Urinary bladder (tissue), 3 donors: ENCODE measurements at regions not wholly inside any gene's neighbourhood (a gene's known extent, or its start where the extent isn't known, plus 50 kb on each side); places are given as distances from the start of the nearest gene placed in this dataset.
"Not testable (repeated sequence)": the region's sequence is repeated elsewhere in the genome, so short reads cannot be mapped to it uniquely, and the experiment has no call there.

Source experiments
- DNase-seq: peaks from one replicate; pipeline ENCODE4 v3.0.0-alpha.2; 2015; ENCODE audit errors: extremely low spot score
- H3K27ac ChIP-seq: one replicate; pipeline ENCODE4 v1.5.1; 2013; ENCODE audit warnings: low read depth, mild to moderate bottlenecking, moderate library complexity
- H3K36me3 ChIP-seq: one replicate; pipeline ENCODE4 v1.6.1; 2013; ENCODE audit warnings: mild to moderate bottlenecking, moderate library complexity; ENCODE audit not compliant: insufficient read depth
- H3K4me1 ChIP-seq: one replicate; pipeline ENCODE4 v1.6.1; 2013; ENCODE audit warnings: mild to moderate bottlenecking, moderate library complexity; ENCODE audit not compliant: insufficient read depth
- H3K4me3 ChIP-seq: one replicate; pipeline ENCODE4 v1.5.1; 2013; ENCODE audit warnings: low read depth, low read length
- WGBS: extraction: QIAGEN DNeasy Blood & Tissue Kit; methylation state at CpG from one replicate; pipeline ENCODE4 v1.1.7; 2013; 5-methylcytosine and 5-hydroxymethylcytosine counted together
- donor health status: healthy with polysubstance abuse.
- donor health status: healthy.

DNA sequence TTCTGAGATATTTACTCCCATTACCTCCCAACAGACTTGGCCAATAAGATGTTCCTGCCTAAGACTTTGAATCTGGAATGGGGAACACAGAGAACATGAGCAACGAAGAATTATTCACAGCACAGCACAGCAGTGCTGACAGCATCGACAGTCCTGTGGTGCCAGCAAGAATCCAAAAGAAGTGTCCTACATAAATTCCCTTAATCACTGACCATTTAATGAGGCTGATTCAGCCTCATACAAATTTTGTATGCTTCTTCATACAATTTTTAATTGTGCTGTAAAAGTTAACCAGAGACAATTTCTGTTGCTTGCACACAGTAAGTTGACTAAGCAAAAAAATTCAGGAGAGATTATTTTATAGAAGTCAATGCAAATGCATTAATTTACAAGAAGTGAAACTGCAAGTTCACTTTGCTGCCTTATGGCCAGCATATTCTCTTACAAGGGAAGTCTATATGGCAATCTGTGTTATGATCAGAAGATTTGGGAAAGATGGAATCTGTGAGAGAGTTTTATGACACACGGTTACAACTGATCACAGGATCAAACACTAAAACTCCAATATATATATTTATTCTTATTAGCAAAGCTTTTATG, 855.9 kb downstream of the LTN1 start:
- H3K4me1 ChIP-seq: no peaks in the 10 kb centered on the region
- no peaks in the 10 kb centered on the region for H3K36me3 ChIP-seq
- H3K4me3 ChIP-seq: no peak overlapping the region
- H3K27ac ChIP-seq: no peak overlapping the region
- WGBS: 62% methylated on average over 3 of the region's 3 CpGs
- DNase-seq: no peak

DNA sequence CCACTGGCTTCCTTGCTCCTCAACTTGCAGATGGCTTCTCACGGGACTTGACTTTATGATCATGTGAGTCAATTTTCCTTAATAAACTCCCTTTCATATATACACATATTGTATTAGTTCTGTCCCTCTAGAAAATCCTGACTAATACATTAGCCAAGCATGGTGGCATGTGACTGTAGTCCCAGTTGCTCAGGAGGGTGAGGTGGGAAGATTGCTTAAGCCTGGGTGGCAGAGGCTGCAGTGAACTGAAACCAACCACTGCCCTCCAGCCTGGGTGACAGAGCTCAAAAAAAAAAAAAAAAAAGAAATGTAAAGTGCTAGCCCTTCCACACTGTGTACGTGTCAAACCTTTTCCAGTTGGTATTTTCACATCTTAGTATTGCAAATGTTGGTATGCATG, 857.0 kb downstream of the LTN1 start:
- H3K4me1 ChIP-seq: no peaks in the 10 kb centered on the region
- H3K27ac ChIP-seq: no peak overlapping the region
- no peak for DNase-seq
- 91% methylated on average over 2 of the region's 2 CpGs for WGBS
- H3K4me3 ChIP-seq: no peak overlapping the region
- H3K36me3 ChIP-seq: no peaks in the 10 kb centered on the region

DNA sequence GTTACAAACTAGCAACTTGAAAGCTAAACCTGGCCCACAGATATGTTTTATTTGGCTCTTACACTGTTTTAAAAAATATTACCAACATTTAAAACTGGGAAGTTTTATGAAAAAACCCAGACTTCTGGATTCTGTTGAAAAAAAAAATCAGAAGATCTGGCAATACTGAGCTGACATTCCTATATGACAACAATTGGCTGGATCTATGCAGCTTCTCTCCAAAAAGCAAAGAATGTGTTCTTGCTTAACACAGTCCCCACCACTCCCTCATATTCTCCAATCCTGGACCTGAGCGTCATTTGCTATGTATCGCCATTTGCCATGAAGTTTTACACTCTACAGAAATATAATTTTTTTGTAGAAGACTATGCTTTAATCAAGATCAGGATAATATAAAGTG, 859.6 kb downstream of the LTN1 start:
- no peak overlapping the region for H3K4me3 ChIP-seq
- WGBS: 86% methylated on average over 2 of the region's 2 CpGs
- H3K27ac ChIP-seq: no peak overlapping the region
- DNase-seq: no peak
- no peaks in the 10 kb centered on the region for H3K4me1 ChIP-seq
- no peaks in the 10 kb centered on the region for H3K36me3 ChIP-seq

DNA sequence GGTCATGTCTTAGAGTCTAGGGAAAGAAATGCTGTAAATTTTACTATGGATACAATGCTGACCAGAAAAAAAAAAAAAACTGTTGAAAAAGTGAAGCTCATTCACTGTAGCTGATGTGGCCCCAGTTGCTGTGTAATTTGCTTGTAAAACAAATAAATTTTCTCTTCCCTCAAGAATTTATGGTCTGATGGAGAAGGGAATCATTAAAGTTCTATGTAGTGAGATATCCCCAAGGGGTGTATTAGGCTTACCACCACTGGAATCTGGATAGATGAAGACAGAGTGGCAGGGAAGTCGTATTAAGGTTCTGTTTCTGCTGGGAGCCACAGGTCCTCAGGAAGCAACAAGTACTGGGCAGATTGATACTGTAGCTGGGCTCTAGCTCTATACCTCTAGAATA, 860.0 kb downstream of the LTN1 start:
- WGBS: 85% methylated on average over 1 of the region's 1 CpG
- Histone ChIP-seq H3K4me3 (no peak overlapping the region), H3K27ac (no peak overlapping the region), H3K36me3 (no peaks in the 10 kb centered on the region), H3K4me1 (no peaks in the 10 kb centered on the region)
- DNase-seq: no peak

DNA sequence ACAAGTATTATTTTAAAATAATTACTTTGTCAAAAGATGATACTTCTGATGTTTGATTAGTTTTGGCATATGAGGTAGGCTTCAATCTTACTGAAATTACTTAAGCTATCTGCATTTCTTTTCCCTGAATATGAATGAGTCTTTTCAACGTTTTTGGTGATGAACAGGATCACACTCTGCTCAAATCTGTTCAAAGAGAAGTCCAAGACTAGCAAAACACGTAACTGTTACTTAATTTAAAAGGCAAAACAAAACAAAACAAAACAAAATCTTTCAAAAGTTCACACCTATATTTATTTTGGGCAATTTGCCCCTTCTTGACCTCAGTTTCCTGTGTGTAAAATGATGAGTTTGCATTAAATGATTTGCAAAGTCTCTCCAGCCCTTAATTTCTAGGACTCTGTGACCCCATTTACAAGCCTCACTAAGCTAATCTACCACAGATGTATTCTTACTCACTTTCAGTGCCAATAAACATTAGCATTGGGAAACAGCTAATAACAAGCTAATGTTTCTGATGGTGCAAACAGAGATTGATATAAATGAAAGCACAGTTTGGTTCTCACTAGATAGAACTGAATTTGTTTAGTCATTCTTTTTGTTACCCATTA, 865.4 kb downstream of the LTN1 start:
- Histone ChIP-seq H3K36me3 (no peaks in the 10 kb centered on the region), H3K4me3 (no peak overlapping the region), H3K27ac (no peak overlapping the region), H3K4me1 (no peaks in the 10 kb centered on the region)
- 54% methylated on average over 2 of the region's 2 CpGs for WGBS
- DNase-seq: no peak

DNA sequence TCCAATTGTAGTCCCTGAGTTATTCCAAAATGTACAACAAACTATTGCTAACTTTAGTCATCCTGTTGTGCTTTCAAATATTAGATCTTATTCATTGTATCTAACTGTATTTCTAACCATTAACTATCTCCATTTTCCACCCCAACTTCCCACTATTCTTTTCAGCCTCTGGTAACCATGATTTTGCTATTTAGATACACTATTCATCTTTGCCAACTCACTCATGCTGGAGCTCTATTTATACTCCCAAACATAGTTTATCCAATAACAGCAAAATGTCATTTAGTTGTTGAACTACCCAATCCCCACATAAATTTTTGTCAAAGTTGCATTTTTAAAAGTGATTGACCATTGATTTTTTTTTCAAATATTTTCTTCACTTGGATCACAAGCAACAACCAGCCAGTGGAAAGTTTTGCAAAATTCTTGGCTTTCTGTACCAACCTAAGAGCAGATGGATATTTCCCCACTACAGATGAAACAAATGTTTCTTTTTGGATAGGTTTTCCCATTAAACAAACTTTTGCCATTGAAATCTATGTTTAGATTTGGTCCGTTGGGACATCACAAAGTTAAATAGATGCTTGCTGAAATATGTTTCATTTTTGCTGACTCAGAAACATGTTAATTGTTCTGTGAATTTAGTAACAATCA, 866.0 kb downstream of the LTN1 start:
- DNase-seq: no peak
- Histone ChIP-seq H3K27ac (no peak overlapping the region), H3K36me3 (no peaks in the 10 kb centered on the region), H3K4me1 (no peaks in the 10 kb centered on the region), H3K4me3 (no peak overlapping the region)
- WGBS: 30% methylated on average over 1 of the region's 1 CpG

DNA sequence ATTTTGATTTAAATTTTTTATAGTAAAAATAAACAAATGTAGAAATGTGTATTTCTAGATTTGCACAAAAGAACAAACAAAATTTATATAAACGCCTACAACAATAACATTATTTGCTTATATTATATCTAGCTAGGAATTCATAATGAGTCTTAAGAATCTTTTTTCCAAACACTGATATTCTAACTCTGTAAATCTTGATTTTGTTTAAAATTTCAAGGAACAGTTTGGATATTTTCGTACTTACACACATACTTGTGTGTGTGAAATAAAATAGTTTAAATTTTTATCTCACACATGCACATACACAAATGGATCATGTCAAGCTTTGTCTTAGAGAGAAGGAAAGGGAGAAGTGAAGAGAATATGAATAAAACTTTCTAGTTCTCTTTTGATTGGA, 868.1 kb downstream of the LTN1 start:
- Histone ChIP-seq H3K4me3 (no peak overlapping the region), H3K27ac (no peak overlapping the region), H3K36me3 (no peaks in the 10 kb centered on the region), H3K4me1 (no peaks in the 10 kb centered on the region)
- 57% methylated on average over 2 of the region's 2 CpGs for WGBS
- DNase-seq: no peak

DNA sequence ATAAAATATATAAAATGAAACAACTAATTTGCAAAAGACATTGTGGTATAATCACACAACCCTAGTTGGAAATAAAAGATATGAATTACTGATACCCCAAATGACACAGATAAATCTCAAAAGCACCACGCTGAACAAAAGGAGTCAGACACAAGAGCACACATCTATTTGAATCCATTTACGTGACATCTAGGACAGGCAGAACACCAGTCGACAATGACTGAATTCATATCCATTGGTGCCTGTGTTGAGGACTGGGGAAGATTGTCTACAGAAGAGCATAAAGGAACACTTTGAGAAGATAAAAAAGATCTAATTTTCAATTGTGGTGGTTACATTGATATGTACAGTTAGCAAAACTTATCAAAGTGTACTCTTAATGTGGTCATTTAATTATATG, 874.1 kb downstream of the LTN1 start:
- H3K4me1 ChIP-seq: no peaks in the 10 kb centered on the region
- no peak for DNase-seq
- no peak overlapping the region for H3K27ac ChIP-seq
- no peaks in the 10 kb centered on the region for H3K36me3 ChIP-seq
- WGBS: 96% methylated on average over 3 of the region's 3 CpGs
- no peak overlapping the region for H3K4me3 ChIP-seq

DNA sequence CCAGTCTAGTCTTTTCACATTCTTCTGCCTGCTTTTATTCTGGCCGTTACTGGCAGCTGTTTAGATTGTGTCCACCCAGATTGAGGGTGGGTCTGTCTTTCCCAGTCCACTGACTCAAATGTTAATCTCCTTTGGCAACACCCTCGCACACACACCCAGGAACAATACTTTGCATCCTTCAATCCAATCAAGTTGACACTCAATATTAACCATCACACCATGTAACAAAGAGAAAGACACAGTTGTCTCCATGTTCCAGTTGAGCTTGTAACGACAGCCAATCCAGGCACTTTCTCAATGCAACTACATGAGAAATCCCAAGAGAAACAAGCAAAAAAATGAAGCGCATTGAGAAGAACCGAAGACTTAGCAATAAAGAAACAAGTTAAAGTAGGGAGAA, 877.7 kb downstream of the LTN1 start:
- not testable (repeated sequence) for H3K4me3 ChIP-seq, H3K27ac ChIP-seq, H3K4me1 ChIP-seq, DNase-seq, H3K36me3 ChIP-seq
- WGBS: 90% methylated on average over 5 of the region's 5 CpGs

DNA sequence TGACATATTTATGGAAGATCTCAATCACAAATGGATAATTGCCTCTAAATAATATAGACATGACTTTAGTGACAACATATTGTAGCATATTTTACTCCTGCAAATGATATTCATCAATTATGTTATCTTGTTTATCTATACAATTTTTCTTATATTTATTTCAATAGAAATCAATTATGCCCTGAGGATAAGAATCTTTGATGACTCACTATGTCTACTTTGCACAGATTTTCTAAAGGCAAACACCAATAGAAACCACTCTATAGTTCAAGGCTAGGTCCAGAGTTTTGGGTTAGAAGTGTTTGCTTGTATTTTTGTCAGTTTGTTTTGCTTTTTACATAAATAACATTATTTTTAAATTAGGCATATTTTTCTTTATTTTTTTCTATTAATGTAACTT, 879.0 kb downstream of the LTN1 start:
- DNase-seq: no peak
- no peaks in the 10 kb centered on the region for H3K4me1 ChIP-seq
- H3K27ac ChIP-seq: no peak overlapping the region

DNA sequence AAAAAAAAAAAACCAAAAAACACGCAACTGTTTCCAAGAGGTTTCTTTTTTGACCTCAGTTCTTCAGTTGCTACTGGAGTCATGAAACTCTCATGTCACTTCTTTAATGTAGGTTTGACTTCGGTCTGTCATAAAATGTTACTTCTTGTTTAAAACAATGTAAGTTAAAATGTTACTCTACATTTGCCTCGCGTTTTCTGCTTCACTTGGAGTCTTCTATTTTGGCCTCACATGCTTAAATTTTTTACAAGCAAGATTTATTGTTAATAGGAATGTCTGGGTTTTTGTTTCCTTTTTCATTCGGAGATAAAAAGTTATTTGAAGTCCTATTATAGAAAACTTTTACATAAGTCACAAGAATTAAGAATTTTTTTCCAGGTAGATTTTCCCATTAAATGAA, 880.2 kb downstream of the LTN1 start:
- no peak for DNase-seq
- H3K4me3 ChIP-seq: no peak overlapping the region
- no peak overlapping the region for H3K27ac ChIP-seq
- WGBS: 38% methylated on average over 5 of the region's 5 CpGs
- H3K4me1 ChIP-seq: no peaks in the 10 kb centered on the region
- H3K36me3 ChIP-seq: no peaks in the 10 kb centered on the region

More for the DNA sequence above, 879.0 kb downstream of the LTN1 start:
- H3K4me3 ChIP-seq: no peak overlapping the region
- H3K36me3 ChIP-seq: no peaks in the 10 kb centered on the region

DNA sequence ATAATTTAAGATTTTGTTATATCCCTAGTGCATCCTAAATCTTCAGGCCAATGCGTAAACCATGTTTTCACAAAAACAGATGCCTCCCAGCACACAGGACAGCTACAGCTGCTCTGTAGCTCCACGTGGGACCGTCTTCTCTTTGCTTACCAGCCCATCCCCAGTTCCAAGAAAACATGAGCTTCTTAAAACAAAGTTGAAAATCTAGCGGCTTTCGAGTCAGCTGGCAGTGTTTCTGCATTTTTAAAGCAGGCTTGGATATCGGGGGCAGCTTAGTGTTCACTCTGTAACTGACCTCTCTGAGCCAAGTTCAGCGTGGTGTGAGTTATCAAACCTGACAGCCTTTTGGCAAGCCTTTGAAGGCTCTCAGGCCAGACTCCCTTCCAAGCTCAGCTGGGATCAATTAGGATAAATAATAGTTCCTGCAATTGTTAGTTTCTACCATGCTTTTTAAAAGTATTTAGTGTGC, 881.5 kb downstream of the LTN1 start:
- Histone ChIP-seq H3K4me3 (no peak overlapping the region), H3K36me3 (no peaks in the 10 kb centered on the region), H3K4me1 (no peaks in the 10 kb centered on the region), H3K27ac (no peak overlapping the region)
- WGBS: 17% methylated on average over 7 of the region's 7 CpGs
- peak; percentile 94 for DNase-seq

DNA sequence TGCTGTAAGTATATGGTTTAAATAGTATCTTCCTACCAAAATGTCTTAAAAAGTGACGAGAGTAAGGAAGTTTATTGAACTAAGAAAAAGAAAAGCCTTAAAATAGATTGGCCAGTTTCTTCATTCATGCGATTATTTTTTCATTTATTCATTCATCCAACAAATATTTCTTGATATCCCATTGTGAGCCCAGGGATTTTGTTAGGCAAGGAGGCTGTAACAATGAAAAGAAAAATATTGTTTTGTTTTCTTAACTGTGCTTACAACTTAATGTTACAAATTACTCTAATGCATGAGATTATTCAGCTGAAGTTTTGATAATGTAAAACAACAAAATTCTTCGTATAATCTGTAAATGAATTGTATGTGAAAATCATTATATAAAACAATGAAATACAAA, 882.0 kb downstream of the LTN1 start:
- no peak overlapping the region for H3K4me3 ChIP-seq

DNA sequence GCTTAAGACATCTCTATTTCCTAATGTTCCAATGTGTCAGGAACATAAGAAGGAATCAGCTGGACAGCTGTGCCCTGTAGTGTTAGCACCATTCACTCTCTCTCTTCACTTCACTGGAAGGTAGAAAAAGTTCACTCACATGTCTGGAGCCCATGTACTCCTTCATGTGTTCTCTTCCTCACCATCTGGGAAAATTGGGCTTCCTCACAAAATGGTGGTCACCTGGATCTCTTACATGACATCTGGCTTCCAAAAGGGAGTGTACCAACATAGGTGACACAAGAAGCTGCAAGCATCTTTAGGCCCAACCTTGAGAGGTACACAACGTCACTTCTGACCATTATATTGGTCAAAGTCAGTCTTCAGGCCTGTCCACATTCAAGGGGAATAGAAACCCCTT, 882.6 kb downstream of the LTN1 start:
- WGBS: 93% methylated on average over 1 of the region's 1 CpG
- no peak overlapping the region for H3K4me3 ChIP-seq
- no peaks in the 10 kb centered on the region for H3K36me3 ChIP-seq
- H3K4me1 ChIP-seq: no peaks in the 10 kb centered on the region
- H3K27ac ChIP-seq: no peak overlapping the region
- DNase-seq: no peak

More for the DNA sequence above, 882.0 kb downstream of the LTN1 start:
- Histone ChIP-seq H3K4me1 (no peaks in the 10 kb centered on the region), H3K27ac (no peak overlapping the region), H3K36me3 (no peaks in the 10 kb centered on the region)
- DNase-seq: no peak
- 26% methylated on average over 3 of the region's 3 CpGs for WGBS
